Activated B cell treated with CpG ODN at 0.5 μM for 24 hours (primary cell): ENCODE measurements at regions not wholly inside any gene's neighbourhood (a gene's known extent, or its start where the extent isn't known, plus 50 kb on each side); places are given as distances from the start of the nearest gene placed in this dataset.
"Not testable (repeated sequence)": the region's sequence is repeated elsewhere in the genome, so short reads cannot be mapped to it uniquely, and the experiment has no call there.

Experiments used
- ATAC-seq: fragments of 200-7000 bp; cut with Tn5 transposase; one replicate; pipeline ENCODE4 v1.10.0; 2021; ENCODE audit warnings: low read depth, mild to moderate bottlenecking, moderate library complexity
- CTCF ChIA-PET: fragments of 350-600 bp; sonication (Branson Sonifier 250); formaldehyde crosslinking; loops from one replicate; lab custom pipeline; 2021; ENCODE audit warnings: antibody characterized with exemption; lab: Charles Lee
- POLR2A ChIA-PET: fragments of 350-600 bp; sonication (Branson Sonifier 250); formaldehyde crosslinking; loops from one replicate; lab custom pipeline; 2021; ENCODE audit warnings: antibody characterized with exemption; lab: Charles Lee
- DNase-seq: peaks from one replicate; pipeline ENCODE4 v3.0.0; 2022
- H3K27ac Mint-ChIP-seq: one replicate; pipeline ENCODE4 v1.8.0; 2020; ENCODE audit warnings: mixed read lengths
- H3K27me3 Mint-ChIP-seq: one replicate; pipeline ENCODE4 v1.8.0; 2021; ENCODE audit warnings: mixed read lengths
- H3K36me3 Mint-ChIP-seq: one replicate; pipeline ENCODE4 v1.8.0; 2021; ENCODE audit warnings: low read depth, mixed read lengths
- H3K4me1 Mint-ChIP-seq: one replicate; pipeline ENCODE4 v1.8.0; 2021; ENCODE audit warnings: mixed read lengths
- H3K4me3 Mint-ChIP-seq: one replicate; pipeline ENCODE4 v1.8.0; 2020; ENCODE audit warnings: mild to moderate bottlenecking, mixed read lengths
- H3K9me3 Mint-ChIP-seq: one replicate; pipeline ENCODE4 v1.8.0; 2020; ENCODE audit warnings: mixed read lengths
- CTCF ChIP-seq: fragments of 200-600 bp; IDR thresholded peaks from one replicate; pipeline ENCODE4 v1.8.0; 2022; ENCODE audit warnings: antibody characterized with exemption, mild to moderate bottlenecking
- intact Hi-C: fragments of 100-400 bp; cut with micrococcal nuclease; formaldehyde crosslinking; loops from one replicate; pipeline ENCODE4 v1.15.1; 2024

- ATAC-seq: no peak
- no peaks in the 10 kb centered on the region for H3K36me3 Mint-ChIP-seq
- no peaks in the 10 kb centered on the region for H3K4me1 Mint-ChIP-seq
- TF ChIP-seq CTCF: no peak
- H3K4me3 Mint-ChIP-seq: no peak overlapping the region
- intact Hi-C loops: no loop called here
- H3K9me3 Mint-ChIP-seq: no peaks in the 10 kb centered on the region
- POLR2A ChIA-PET: no interaction called here
- DNase-seq: no peak
- H3K27ac Mint-ChIP-seq: no peak overlapping the region
- H3K27me3 Mint-ChIP-seq: no peaks in the 10 kb centered on the region
- CTCF ChIA-PET: interaction anchor here (0.5 kb wide), 1 partner anchor 10 kb away, joined by 3 read pairs; no protein-coding TSS in a partner anchor
Observed at GRCh38 chr16:6728381-6728780, 604.3 kb upstream of the RBFOX1 start.

- H3K36me3 Mint-ChIP-seq: no peaks in the 10 kb centered on the region
- intact Hi-C loops: no loop called here
- no peaks in the 10 kb centered on the region for H3K27me3 Mint-ChIP-seq
- H3K9me3 Mint-ChIP-seq: no peaks in the 10 kb centered on the region
- no peaks in the 10 kb centered on the region for H3K4me1 Mint-ChIP-seq
- ATAC-seq: no peak
- no peak overlapping the region for H3K27ac Mint-ChIP-seq
- no peak for TF ChIP-seq CTCF
- ChIA-PET CTCF (no interaction called here), POLR2A (no interaction called here)
- H3K4me3 Mint-ChIP-seq: no peak overlapping the region
- DNase-seq: no peak
Observed at GRCh38 chr16:6726621-6727020, 606.0 kb upstream of the RBFOX1 start.

- no peaks in the 10 kb centered on the region for H3K4me1 Mint-ChIP-seq
- no peaks in the 10 kb centered on the region for H3K36me3 Mint-ChIP-seq
- DNase-seq: no peak
- TF ChIP-seq CTCF: no peak
- ATAC-seq: no peak
- no peaks in the 10 kb centered on the region for H3K27me3 Mint-ChIP-seq
- ChIA-PET POLR2A (no interaction called here), CTCF (no interaction called here)
- no peaks in the 10 kb centered on the region for H3K9me3 Mint-ChIP-seq
- H3K4me3 Mint-ChIP-seq: no peak overlapping the region
- intact Hi-C loops: no loop called here
- no peak overlapping the region for H3K27ac Mint-ChIP-seq
Observed at GRCh38 chr16:6725634-6726331, 606.9 kb upstream of the RBFOX1 start.

DNA sequence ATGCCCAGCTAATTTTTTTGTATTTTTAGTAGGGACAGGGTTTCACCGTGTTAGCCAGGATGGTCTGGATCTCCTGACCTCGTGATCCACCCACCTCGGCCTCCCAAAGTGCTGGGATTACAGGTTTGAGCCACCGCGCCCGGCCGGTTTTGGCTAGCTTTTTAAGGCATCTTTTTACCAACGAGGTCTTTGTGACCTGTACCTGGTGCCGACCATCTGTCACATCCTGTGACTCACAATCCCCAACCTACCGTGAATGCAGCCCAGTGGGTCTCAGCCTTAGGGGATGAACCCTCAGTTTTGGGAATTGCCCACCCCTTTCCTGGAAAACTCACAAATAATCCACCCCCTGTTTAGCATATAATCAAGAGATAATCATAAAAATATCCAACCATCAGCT lies 607.4 kb upstream of the RBFOX1 start:
- H3K4me1 Mint-ChIP-seq, H3K36me3 Mint-ChIP-seq, H3K27me3 Mint-ChIP-seq, DNase-seq, POLR2A ChIA-PET, CTCF ChIA-PET, ATAC-seq, H3K27ac Mint-ChIP-seq, intact Hi-C loops, H3K9me3 Mint-ChIP-seq, H3K4me3 Mint-ChIP-seq: not testable (repeated sequence)

GRCh38 chr16:6722786-6723185 lies 609.9 kb upstream of the RBFOX1 start:
- CTCF ChIA-PET: no interaction called here
- POLR2A ChIA-PET: no interaction called here
- ATAC-seq (no peak), DNase-seq (no peak)
- TF ChIP-seq CTCF: no peak
- no peaks in the 10 kb centered on the region for H3K9me3 Mint-ChIP-seq
- H3K4me3 Mint-ChIP-seq: no peak overlapping the region
- H3K27ac Mint-ChIP-seq: no peak overlapping the region
- no peaks in the 10 kb centered on the region for H3K36me3 Mint-ChIP-seq
- intact Hi-C loops: no loop called here
- H3K27me3 Mint-ChIP-seq: no peaks in the 10 kb centered on the region
- H3K4me1 Mint-ChIP-seq: no peaks in the 10 kb centered on the region

DNA sequence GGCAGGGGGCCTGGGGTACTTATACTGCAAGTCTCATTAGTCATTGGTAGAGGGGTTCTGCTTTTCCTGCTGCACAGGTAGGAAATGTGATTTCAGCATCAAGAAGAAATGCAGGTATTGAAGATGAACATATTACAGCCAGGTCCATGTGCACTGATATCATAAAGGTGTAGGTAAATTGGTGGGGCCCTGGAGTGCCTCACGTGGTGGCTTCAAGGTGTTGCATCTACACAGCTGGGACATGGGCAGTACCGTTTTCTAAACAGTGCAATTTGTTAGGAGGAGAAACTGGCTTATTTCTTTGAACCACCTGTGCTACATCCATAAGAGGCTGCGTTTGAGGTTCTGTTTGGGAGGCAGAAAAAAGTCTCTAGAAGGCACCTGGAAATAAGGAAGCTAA lies 618.1 kb upstream of the RBFOX1 start:
- Mint-ChIP-seq H3K4me3 (no peak overlapping the region), H3K27me3 (no peaks in the 10 kb centered on the region), H3K4me1 (no peaks in the 10 kb centered on the region), H3K27ac (no peak overlapping the region), H3K36me3 (no peaks in the 10 kb centered on the region), H3K9me3 (peaks cover 14% of the 10 kb centered on the region)
- no peak for ATAC-seq
- DNase-seq: no peak
- POLR2A ChIA-PET: no interaction called here
- TF ChIP-seq CTCF: no peak
- CTCF ChIA-PET: no interaction called here
- intact Hi-C loops: no loop called here
